DMS153 treated with DMSO at 0.1 percent for 48 hours (cell line): ENCODE measurements at regions not wholly inside any gene's neighbourhood (a gene's known extent, or its start where the extent isn't known, plus 50 kb on each side); places are given as distances from the start of the nearest gene placed in this dataset.
"Not testable (repeated sequence)": the region's sequence is repeated elsewhere in the genome, so short reads cannot be mapped to it uniquely, and the experiment has no call there.

ENCODE experiments used
- DNase-seq: peaks from one replicate; lab custom pipeline; 2025; ENCODE audit not compliant: unreplicated experiment; lab: John Stamatoyannopoulos, UW

DNA sequence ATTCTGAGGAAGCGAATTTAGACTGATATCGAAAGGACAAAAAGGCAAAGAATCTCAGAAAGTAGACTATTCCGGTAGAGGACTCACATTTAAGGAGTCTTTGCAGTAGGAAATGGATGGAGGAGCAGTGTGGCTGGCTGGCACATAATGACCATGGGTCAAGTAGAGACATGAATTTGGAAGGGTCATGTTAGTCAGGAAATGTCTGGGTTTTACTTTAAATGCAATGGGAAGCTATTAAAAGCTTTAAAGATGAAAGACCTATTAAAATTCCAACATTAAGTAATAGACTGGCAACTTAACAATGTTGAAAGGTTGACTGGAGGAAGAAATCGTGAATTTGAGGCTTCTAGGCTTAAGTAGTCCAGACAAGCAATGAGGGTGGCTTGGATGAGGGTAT is 90.0 kb upstream of the SEMA3C start:
- DNase-seq = no peak

DNA sequence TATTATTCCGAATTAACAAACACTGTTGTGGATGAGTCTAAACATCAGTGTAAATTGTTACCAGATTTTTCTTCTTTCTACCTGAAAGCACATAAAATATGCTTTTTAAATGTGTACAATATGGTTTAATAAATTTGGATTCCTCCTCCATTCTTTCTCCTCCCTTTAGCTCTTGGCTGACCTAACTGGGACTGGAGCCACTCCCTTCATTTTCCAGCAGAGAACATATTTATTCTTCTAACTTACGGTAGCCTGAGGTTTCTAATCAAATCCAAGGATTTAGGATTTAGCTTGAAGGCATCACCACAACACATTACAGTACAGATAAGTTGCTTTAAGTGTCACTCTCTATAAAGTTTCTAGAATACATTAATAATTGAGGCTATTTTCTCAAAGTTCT is 88.2 kb upstream of the SEMA3C start:
- no peak for DNase-seq

DNA sequence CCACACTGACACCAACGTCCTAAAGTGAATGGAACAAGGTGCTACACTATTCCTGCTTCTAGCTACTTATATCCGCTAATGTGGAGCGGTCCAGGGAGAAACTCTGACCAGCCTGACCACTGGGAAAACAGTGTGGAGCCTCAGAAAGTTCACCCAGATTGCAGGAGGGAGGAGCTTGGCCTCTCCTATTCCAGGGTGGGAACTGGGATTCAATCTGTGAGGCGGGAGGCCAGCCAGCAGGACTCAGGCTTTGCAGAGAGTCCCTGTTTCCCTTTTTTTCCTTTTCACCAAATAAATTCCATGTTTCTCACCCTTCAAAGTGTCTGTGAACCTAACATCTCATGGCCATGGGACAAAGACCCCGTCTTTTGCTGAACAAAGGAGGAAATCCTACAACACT is 86.4 kb upstream of the SEMA3C start:
- no peak for DNase-seq

DNA sequence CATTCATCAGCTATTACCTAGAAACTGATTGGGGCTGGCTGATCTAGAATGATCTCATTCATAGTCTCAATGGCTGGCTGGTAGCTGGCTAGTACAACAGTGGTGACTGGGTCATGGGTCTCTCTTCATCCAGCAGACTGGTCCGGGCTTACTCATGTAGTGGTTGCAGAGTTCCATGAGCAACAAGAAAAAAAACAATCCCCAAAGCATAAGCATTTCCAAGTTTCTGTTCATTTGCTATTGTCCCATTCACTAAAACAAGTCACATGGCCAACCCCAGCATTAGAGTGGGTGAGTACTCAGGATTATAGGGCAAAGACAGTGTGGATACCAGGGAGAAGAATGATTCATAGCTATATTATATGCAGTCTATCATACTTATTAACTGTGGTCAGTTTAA is 85.2 kb upstream of the SEMA3C start:
- no peak for DNase-seq

DNA sequence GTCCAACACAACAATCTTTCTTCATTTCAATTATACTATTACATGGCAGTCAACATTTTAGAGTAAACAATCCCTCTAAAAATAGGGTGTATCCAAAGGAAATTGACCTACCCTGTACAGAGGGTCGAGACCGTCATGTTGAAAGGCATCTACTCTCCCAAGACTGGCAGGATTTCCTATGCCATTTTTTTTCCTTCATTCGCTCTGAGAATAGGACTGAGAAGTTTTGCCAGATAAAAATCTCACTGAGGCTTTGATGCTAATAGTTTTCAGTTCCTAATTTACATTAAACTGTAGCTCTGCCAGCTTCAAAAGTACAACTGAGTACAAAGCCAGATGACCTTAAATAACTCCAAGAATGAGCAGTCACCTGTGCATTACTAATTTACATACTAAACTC is 84.5 kb upstream of the SEMA3C start:
- no peak for DNase-seq

DNA sequence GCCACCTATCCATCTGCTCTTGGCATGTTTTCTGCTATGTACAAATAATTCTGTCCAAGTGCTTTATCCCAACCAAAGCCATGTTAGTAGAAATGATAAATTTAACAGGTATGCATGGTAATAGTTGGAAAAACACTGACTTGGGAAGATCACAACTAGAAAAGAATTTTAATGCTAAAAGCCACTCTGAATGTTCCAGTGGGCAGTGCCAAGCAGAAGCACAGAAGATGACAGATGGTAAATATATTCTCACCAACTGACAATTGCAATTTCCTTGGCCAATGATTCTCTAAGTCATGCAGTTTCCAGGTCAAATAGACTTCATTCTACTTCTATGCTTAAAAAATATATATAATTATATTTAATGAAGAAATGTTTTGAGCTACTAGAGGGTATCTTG is 83.6 kb upstream of the SEMA3C start:
- no peak for DNase-seq

DNA sequence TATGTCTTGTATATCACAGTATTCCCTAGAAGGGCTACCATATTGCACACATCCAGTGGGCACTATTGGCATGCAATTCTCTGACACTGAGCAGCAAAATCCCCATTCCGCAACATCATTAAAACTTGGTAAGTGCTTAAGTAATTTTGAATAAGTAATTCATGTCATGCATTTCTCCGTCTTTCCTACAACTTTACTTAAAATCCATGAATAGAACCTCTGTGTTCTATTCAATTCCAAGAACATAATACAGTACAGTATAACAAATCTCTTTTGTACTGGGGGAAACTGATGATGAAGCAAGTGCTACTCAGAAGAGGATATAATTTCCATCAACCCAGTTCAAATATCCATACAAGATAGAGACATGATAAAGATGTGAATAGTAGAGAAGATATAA is 80.9 kb upstream of the SEMA3C start:
- DNase-seq = no peak

DNA sequence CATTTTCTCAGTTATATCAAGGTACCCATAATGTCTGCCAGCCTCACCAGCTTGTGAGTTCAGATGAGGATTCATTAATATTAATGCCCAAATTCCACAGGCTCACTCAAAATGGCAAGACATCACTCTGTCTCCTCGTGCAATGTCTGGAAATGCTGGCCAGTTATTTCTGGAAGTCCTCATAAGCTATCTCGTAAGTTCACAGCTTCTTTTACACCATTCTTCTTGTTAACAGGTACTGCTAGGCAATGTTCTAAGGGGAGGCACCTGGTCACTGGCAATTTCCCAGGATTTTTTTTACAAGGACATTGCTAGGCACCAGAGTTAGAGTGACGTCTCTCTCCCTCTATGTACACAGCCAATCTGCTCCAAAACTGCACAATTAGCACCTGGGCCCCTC is 80.2 kb upstream of the SEMA3C start:
- no peak for DNase-seq

DNA sequence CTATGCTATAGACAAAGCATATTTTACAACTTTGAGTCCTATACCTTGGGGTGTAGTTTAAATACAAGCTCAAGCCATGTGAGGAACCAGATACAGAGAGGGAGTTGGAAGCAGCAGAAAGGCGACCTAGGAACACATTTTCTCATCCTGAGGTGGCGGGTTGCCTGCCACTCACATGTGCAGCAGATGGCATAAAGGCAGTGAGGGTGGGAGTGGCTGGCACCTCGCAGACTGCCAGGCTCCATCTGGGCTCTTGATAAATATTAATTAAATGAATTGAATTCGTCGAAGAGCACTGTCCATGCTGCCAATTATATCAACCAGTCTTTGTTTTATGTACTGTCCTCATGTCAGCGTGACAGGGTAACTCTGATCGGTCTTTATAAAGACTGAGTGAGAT is 79.0 kb upstream of the SEMA3C start:
- DNase-seq = no peak

DNA sequence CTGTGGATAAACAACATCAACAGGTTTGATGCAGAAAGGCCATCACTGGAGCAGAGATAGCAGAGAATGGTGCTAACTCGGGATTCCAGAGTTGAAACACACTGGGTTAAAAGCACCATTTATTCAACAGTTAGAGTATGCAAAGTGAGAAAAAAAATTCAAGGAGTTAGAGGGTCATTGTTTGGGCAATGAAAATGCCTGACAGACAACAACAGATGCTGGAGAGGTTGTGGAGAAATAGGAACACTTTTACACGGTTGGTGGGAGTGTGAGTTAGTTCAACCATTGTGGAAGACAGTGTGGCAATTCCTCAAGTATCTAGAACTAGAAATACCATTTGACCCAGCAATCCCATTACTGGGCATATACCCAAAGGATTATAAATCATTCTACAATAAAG is 77.4 kb upstream of the SEMA3C start:
- not testable (repeated sequence) for DNase-seq

DNA sequence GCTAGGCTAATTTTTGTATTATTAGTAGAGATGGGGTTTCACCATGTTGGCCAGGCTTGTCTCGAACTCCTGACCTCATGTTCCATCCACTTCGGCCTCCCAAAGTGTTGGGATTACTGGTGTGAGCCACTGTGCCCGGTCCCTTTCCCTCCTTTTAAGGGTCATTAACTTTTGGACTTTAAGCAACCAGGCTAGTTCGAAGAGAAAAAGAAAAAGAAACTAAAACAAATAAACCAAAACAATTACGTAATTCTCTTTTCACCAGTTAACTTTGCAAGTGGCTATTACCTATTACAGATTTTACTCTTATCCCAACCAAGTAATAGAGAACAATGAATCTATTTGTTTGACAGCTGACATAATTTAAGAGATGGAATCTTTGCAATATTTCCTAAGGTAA is 72.8 kb upstream of the SEMA3C start:
- no peak for DNase-seq

DNA sequence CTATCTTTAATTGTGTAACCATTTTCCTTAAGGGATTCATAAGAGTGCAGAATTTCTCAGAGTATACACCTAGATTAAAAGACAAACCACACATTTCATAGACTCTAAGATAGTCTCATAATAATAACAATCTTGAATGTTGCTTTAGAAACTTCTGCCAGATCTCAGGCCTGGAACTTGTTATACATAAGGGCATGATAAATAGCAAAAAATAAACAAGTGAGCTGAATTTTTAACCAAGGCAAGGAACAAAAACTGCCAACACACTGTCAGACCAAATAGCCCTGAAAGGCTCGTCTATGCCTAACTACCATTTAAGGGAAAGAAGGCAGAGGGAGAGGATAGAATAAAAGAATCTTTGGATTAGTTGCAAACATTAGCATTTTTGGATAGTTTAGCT is 65.8 kb upstream of the SEMA3C start:
- DNase-seq = no peak

DNA sequence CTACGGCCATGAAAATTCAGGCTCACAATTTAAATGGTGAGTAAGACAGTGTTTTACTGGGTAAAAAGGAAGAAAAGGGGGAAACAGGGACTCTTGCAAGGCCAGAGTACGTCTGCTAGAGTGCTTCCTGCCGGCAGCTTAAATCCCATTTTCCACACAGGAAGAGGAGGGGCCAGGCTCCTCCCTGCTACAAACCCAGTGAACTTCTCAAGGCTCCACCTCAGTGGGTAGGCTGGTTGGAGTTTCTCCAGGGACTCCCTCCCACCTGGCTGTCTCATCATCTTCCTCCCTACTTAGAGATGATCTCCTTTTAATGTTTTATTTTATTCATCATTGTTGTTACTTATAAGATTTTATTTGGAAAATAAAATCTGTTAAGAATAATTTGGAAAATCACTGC is 62.6 kb upstream of the SEMA3C start:
- DNase-seq = no peak

DNA sequence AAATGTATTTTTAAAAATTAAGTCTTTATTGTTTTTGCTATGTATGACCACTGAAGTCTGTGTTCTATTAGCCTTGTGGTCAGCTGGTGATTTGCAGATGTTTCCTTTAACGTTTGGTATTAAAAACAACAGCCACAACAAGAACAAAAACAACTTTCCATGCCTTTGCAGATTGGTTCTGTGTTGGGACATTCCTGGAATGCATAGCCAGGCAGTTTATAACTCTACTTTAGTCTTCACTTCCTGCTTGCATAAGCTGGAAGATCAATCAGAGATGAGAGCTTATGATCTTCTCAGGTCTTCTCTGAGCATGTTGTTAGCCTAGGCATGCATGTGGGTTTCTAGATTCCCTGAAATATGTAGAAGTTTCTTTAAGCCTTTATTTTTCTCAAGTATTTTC is 58.9 kb upstream of the SEMA3C start:
- no peak for DNase-seq

DNA sequence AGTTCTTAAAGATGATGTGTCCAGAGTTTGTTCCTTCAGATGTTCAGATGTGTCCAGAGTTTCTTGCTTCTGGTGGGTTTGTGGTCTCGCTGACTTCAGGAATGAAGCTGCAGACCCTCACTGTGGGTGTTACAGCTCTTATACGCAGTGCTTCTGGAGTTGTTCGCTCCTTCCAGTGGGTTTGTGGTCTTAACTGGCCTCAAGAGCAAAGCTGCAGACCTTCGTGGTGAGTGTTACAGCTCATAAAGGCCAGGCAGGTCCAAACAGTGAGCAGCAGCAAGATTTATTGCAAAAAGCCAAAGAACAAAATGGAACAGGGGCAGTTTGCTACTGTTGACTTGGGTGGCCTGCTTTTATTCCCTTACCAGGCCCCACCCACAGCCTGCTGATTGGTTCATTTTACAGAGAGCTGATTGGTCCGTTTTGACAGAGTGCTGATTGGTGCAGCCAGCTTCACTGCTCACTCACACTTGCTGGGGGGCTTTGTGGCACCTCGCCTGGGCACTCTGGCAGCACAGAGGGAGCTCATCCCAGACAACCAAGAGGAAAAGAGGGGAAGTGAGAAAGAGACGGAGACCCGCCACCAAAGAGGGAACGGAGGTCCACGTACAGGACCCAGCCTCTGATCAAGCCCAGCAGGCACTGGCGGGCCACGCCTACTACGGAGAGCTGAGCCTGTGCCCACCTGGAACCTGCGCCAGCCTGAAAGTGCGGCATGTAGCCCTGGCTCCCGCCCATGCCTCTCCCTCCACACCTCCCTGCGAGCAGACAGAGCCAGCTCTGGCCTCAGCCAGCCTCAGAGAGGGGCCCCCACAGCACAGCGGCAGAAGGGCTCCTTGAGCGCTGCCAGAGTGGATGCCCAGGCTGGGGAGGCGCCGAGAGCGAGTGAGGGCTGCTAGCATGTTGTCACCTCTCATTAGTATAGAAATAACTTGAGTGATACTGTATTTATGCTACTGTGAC is 55.8 kb upstream of the SEMA3C start:
- DNase-seq = no peak

DNA sequence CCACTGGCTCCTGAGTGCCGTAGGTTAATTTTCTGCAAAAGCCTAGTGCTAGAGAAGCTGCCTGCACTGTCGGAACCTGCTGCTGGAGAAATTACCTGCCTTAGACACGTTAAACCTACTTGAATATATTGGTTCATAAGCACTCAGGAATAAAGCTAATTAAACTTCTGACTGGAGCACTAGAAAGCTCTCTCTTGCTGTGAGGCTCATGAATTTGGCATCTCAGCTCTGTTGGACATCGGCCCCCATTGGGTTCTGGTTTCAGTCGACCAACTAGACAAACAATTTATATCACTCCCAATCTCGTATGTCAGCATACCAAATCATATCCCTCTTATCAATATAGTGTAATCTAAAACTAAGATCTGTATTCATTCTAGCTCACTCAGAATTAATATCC is 52.4 kb upstream of the SEMA3C start:
- DNase-seq = no peak
